GM21528 (cell line): ENCODE measurements at regions not wholly inside any gene's neighbourhood (a gene's known extent, or its start where the extent isn't known, plus 50 kb on each side); places are given as distances from the start of the nearest gene placed in this dataset.
"Not testable (repeated sequence)": the region's sequence is repeated elsewhere in the genome, so short reads cannot be mapped to it uniquely, and the experiment has no call there.

Experiments
- ATAC-seq: cut with Tn5 transposase; IDR thresholded peaks from one replicate; pipeline ENCODE4 v1.9.1; 2021; ENCODE audit warnings: mild to moderate bottlenecking, moderate library complexity; ENCODE audit not compliant: unreplicated experiment, low FRiP score

DNA sequence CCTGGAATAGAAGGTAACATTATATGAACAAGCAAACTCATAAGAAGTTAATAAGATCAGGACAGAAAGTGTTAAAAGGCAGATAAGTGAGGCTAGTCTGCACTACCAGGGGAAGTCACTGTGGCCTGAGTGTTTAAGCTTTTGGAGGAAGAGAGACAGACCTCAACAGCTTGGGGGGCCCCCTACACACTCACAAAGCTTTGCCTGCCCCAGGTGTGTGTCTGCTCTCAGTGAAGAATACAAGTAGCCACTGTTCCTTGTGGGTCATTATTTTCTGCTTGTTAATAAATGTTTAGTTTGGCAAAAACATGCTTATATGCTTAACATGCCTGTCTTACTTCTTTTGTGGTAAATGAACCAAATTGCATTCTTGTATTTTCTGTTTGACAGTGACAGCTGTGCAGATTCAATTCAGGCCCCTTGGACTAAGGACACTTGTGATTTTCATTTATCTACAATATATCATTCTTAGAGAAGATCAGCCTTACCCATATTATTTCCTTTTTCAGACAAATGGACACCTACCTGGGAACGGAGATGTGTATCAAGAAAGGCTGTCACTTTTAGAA lies 50.7 kb upstream of the C12orf71 start:
- ATAC-seq = no peak

DNA sequence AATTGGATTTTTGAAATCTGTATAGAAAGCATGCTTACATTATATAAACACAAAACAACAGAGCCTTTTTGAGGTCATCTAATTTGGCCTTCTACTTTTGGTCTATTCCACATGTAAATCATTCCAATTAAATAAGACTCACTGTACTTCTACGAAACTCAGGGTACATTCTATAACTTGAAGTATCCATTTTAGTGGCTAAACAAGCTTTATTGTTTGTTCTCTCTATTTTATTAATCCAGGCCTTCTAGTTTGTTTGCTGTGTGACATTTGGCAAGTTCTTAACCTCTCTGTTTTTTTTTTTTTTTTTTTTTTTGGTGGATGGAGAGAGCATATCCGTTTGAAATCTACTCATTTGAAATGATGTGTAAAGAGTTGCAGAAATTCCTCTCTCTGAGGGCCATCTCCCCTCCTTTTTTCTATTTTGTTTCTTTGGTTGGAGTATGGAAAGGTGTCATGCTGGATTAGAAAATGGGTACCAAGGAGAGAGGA lies 58.1 kb upstream of the C12orf71 start:
- no peak for ATAC-seq

DNA sequence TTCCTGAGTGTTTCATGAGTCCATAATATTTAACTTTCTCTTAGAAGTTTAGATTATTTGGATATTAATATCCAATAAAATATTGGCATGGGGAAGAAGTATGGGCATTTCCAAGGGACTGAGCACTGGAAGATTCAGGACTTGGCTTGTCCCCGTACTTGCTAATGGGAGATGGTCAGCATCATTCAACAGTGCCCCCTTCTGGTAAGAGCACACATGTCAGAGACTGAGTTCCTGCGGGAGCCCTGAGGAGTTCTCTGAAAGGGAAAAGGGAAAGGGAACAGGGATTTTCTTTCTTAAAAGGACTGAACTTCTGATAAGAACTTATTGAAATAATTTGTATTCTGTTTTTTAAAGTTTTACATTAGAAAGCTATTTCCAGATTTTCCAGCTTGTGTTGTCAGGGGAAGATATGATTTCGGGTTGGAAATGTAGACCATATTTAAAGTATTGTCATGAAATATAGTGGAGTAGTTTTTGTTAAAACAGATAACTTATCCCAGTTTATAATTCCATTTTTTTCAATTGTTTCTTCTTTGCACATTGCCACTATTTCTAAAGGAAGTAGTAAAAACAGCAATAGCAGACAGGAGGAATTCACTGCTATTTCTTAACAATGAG lies 59.8 kb upstream of the C12orf71 start:
- no peak for ATAC-seq

DNA sequence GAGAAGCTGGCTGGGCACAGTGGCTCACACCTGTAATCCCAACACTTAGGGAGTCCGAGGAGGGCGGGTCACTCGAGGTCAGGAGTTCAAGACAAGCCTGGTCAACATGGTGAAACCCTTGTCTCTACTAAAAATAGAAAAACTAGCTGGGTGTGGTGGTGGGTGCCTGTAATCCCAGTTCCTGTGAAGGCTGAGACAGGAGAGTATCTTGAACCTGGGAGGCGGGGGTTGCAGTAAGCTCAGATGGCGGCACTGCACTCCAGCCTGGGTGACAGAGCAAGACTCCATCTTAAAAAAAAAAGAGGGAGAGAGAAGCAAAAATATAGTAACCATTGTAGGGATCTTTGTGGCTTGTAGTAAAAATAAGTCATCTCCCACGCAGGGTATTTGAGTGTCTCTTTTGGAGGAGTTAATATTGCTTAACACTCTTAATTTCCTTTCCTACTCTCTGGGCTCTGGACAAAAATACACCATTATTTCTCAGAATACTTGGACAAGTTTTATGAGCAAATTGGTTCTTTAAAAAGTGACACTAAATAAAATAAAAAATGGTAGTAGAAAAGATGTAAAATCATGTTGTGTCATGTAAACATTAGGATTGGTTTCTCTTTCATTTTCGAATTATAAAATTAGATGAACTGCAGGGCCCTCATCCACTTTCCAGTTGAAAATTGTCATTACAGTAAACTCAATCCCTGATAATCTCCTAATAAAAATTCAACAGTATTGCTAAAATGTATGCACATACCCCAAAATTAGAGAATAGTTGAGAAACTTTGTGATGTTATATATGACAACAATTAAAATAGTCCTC lies 61.1 kb upstream of the C12orf71 start:
- ATAC-seq = no peak

DNA sequence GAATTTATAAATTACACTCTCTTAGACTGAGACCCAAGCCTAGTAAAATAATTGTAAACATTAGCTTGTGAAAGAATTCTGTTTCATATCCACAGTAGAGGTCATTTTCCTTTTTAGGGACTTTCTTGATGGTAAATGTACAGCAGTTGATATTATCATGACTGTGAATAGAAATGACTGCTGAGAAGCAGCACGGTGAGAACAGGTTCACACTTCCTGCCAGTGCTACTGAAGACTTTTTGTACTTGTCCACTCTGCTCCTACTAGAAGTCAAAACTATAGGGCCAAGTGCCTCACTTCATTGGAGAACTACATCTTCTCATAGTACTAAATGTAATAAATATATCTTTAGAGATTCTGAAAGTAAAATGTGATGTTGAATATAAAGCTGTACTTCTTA lies 63.3 kb upstream of the C12orf71 start:
- not testable (repeated sequence) for ATAC-seq

DNA sequence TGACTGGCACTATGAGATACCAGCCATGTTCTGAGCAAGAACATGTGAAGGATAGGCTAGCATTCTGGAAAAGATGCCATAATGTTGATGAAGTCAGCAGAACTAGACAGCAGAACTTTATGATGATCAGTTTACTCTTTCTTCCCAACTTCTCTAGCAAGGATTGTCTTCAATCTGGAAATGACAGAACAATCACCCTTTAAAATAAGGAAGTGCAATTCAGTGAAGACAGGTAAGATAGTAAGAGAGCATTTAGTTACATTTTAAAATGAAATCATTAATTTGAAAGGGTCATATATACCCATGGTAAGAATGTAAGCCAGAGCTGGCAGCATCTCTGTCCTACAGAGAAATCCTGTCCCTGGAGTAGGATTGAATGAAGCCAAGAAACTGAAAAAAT lies 66.0 kb upstream of the C12orf71 start:
- no peak for ATAC-seq

DNA sequence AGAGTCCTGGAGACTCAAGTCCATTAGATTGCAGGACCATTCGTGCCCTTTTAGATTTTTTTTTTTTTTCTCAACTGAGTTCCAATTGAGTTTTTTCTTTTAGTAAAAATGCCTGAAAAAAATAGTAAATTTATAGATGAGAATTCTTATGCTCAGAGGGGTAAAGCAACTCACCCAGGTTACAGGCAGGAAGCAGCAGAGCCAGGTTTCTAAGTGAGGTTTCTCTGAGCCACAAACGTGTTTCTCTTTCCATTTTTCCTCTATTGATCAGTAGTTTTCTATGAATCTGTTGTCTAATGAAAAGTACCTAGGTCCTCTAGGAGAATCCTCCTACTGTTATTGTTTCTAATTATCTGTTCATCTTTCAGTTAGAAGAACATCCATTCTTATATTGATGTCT lies 66.4 kb upstream of the C12orf71 start:
- ATAC-seq = no peak

DNA sequence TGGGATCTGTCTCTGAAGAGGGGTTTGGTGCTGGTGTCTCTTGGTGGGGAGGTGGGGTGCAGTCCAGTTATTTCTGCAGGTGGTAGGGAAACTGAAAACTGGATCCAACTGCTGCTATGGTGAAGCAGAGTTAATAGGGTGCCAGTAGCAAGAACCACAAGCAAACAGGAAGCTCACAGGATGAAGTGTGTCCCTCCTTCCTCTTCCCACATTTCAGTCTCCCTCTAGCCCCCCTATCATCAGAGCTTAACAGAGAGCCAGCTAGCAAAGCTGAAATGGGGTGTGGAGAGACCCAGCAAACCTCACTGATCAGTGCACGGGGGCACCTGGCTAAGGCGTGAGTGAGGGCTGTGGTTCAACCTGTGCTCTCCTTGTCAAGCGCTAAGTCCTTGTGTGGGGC lies 69.1 kb upstream of the C12orf71 start:
- no peak for ATAC-seq

DNA sequence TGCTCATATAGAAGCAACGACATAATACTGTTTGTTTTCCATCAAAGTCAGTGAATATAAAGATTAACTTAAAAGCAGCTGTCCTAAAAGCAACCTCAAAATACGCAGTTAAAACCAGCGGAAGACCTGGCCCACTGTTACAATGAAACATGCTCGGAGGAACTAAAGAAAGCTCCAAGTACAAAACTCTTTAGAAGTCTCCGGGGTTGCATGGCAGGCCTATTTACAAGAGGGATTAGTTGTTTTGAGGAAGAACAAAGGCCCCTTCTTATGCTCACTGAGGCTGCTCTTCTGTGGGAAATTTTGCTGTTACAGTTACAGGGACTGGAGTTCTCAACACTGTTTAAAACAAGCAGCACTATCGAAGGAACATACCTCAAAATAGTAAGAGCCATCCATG lies 75.9 kb upstream of the C12orf71 start:
- ATAC-seq = no peak

DNA sequence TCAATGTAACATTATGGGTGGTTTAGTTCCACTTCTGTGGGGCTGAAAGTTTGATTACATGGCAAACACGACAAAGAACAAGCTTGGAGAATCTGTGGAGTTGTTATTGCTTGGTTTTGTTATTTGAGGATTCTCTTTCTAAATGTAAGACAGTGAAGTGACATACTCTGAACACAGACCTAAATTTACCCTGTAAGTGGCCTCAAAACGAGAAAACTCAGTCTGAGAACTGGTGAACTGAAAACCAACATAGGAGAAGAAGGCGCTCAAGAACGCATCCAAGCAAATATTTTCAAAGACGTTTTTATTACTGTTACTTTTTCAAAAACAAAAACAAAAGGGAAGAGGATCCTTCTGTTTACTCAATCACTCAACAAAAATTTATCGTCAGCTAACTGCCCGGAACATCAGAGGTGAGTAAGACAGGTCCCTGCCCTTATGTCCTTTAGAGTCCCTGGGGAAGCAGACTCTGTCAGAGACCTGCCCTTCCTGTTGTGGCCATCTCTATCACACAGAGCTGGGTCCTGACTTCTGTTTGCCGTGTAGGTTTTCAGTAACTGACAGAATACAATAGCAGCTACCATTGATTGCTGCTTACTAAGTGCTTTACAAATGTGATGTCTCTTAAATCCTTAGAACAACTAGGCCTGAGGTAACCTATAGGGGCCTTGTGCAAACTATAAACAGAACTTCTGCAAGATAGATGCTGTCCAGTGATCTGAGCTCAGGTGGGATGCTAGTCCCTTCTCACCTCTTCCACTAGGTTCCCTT lies 79.3 kb upstream of the C12orf71 start:
- ATAC-seq = no peak

DNA sequence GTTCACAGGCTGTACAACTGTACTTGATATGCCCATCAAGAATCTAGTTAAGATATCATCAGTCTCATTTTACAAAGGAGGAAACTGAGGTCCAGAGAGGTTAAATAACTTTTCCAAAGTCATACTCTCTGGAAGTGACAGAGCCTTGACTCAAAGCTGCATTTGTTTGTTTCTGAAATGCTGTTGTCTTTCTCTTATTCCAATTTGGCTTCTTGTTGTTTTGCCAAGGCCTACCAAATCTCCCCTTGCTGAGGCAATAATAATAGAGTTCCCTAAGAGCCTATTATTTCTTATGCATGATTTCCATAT lies 79.8 kb upstream of the C12orf71 start:
- no peak for ATAC-seq

DNA sequence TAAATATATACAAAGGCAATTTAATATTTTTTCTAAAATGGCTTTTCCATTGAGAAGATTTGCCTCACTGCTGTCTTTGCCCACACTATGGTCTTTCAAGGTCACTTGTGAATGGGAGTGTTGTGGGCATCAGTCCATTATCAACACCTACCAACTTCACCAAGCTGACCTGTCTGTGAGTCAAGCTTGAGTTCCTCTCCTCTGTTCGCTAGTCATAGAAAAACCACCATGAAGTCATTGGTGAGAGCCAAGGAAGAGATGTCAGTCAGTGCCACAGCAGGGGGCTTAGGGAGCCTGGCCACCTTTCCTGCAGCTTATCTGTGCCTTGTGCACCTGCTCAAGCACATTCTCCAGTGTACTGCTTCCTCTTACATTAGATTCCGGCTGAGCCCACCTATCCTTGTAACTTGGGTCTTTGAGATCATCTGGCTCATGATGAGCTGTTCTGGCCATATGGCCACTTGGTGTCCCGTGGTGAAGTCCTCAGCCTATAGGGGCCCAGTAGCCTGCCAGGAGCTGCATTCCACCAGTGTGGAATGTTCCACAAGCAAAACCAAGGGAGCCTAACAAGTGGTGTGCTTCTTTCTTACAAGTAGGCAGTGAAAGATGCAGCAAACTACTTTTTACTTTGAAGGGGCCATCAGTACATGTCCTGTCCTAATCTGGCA lies 80.8 kb upstream of the C12orf71 start:
- no peak for ATAC-seq

DNA sequence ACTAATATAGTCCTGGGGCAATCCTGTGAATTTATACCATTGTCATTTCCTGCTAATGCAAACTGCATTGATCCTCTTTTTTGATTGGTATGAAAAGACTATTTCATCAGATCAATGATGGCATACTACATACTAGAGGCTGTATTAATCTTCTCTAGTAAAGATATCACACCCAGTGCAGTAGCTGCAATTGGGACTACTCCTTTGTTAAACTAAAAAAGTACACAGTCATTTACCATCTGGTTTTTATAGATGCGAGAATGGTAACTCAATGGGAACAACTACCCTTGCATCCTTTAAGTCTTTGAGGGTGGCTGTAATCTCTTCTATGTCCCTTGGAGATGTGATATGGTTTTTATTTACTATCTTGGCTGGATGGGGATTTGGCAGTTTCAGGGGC lies 80.2 kb upstream of the STK38L start:
- no peak for ATAC-seq

DNA sequence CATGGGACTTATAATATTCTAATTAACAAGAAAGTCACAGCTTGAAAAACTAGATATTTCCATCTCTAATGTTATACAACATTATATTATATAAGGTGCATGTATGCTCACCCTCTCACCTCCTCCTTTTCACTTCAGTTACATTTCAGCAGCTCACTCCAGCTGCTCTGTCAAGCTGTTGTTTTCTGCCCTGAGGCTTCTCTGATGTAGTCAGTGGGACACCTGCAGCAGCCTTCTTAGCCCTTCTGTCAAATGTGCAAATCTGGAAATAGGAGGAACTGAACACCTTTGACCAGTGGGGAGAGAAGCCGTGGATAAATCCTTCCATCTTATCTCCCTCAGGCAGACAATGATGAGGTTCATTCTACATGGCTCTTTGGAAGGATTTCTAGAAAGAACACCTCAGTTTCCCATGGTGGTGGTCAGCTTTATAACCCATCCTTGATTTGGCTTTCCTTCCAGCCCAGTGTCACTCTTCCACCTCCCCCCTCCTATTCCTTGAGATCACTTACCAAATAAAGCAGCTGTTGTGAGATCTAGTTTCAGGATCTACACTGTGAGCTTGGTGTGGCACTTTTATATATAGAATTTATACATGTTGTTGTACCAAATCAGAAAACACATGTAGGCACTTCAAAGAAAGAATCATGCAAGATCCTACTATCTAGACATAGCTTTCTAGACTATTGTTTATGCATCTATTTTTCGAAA lies 79.6 kb upstream of the STK38L start:
- ATAC-seq = no peak

DNA sequence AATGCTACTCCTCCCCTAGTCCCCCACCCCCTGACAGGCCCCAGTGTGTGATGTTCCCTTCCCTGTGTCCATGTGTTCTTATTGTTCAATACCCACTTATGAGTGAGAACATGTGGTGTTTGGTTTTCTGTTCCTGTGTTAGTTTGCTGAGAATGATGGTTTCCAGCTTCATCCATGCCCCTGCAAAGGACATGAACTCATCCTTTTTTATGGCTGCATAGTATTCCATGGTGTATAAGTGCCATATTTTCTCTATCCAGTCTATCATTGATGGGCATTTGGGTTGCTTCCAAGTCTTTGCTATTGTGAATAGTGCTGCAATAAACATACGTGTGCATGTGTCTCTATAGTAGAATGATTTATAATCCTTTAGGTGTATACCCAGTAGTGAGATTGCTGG lies 78.1 kb upstream of the STK38L start:
- not testable (repeated sequence) for ATAC-seq

DNA sequence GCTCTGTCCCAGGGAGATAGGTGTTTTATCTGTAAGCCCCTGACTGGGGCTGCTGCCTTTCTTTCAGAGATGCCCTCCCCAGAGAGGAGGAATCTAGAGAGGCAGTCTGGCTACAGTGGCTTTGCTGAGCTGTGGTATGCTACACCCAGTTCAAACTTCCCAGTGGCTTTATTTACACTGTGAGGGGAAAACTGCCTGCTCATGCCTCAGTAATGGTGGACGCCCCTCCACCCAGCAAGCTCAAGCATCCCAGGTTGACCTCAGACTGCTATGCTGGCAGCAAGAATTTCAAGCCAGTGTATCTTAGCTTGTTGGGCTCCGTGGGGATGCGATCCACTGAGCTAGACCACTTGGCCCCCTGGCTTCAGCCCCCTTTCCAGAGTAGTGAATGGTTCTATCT lies 72.6 kb upstream of the STK38L start:
- ATAC-seq = not testable (repeated sequence)

DNA sequence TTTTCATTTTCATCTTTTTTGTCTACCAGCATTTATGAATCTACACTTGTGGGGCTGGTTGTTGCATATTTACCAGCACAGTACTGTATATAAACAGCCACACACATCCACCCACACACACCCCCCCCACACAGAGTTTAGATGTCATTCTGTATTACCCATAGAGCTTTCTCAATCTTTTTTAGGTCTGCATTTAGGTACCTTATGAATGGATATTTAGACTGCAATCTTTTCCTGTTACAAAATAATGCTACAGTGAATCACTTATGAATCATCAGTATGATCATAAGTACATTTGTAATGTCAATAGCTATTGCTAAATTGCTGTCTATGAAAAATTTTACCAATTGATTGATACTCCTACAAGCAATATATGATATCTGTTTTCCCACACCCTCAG lies 67.3 kb upstream of the STK38L start:
- ATAC-seq = no peak

DNA sequence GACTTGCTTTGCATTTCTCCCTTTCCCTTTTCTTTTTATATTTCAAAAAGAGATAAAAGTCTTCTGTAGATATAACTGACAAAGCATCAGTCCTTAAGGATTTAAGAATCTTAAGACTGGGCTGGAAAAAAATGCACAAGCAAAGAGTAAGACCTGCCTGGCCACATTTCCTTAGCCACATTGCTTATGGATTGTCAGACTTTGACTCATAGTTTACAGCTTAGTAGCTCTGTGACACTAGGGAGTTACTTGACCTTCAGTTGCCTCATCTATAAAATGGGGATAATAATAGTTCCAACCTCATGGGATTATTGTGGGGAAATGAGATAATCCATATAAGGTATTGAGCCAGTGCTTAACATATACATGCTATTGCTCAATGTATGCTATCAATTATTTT lies 66.4 kb upstream of the STK38L start:
- no peak for ATAC-seq

DNA sequence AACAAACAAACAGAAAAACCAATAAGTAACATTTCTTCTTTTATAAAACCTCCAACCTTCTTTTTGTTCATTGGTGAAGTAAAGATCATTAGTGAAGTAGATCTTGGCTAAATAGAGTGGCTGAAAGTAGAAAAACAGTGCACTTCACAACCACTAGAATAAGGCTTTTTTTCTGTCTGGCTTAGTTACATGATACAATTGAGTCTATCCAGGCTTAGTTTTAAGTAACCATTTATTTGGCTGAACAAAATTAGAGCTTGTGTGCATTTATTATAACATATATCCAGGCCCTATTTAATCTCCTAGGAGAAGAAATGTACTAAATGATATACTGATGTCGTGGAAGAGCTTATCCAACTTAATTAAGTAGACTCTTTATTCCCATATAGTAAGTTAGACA lies 65.8 kb upstream of the STK38L start:
- ATAC-seq = no peak

DNA sequence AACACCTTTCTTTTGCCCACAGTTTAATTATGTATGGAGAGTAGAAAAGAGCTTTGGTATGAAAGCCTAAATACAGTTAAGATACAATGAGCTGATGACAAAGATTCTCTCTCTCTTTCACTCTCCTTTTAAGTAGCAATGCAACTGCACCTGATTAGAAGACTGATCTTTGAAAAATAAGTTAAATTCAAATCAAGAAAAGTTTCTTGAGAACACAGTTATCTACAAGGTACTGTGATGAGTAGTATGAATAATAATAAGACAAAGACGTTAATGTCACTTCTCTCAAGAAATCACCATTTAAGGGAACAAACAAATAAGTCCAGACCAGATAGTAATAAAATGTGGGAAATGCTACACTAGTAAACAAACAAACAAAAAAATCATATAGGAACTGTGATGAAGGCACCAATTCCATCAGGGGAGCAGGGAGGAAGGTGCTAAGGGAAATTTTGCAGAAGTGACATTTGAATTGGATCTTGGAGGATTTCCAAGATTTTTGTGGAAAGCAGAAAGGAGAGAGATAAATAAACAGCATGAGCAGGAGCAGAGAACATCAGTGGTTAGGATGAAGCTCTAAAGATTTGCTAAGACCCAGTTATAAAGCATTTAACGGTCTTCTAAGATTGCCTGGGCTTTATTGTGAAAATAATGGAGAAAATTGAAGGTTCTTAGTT lies 65.2 kb upstream of the STK38L start:
- ATAC-seq = no peak
